H1 (cell line): ENCODE measurements at regions not wholly inside any gene's neighbourhood (a gene's known extent, or its start where the extent isn't known, plus 50 kb on each side); places are given as distances from the start of the nearest gene placed in this dataset.

Experiments used
- CTCF ChIA-PET: fragments of 300-600 bp; sonication (Branson Sonifier 250); formaldehyde crosslinking; loops from one replicate; lab custom pipeline; 2021; ENCODE audit not compliant: partially characterized antibody; lab: Charles Lee
- POLR2A ChIA-PET: fragments of 300-600 bp; sonication (Branson Sonifier 250); formaldehyde crosslinking; loops from one replicate; lab custom pipeline; 2021; ENCODE audit warnings: inconsistent platforms; ENCODE audit not compliant: partially characterized antibody; lab: Charles Lee
- DNase-seq, 2 experiments: peaks; one replicate each; pipeline versions ENCODE4 v3.0.0 to v3.0.0-alpha.2; 2010 to 2022; ENCODE audit warnings: low spot score in 2 of 2, low read depth in 1 of 2, mixed read lengths in 1 of 2
- FAIRE-seq: peaks from 2 replicates; lab custom pipeline; 2011; peaks lifted over from hg19 to GRCh38; lab: Jason Lieb, UNC
- H2AFZ ChIP-seq: 2 replicates; pipeline ENCODE4 v1.8.1; 2012; ENCODE audit warnings: low read length, inconsistent platforms
- H2AK5ac ChIP-seq: 2 replicates; pipeline ENCODE4 v1.6.1; 2013; ENCODE audit warnings: low read depth, low read length
- H2BK120ac ChIP-seq: replicated peaks from 2 replicates; pipeline ENCODE3; 2013; ENCODE audit warnings: low read depth, low read length, inconsistent platforms
- H2BK12ac ChIP-seq: 2 replicates; pipeline ENCODE4 v1.6.1; 2013; ENCODE audit warnings: low read depth, low read length
- H2BK15ac ChIP-seq: 2 replicates; pipeline ENCODE4 v1.6.1; 2013; ENCODE audit warnings: low read length
- H2BK20ac ChIP-seq: 2 replicates; pipeline ENCODE4 v1.6.1; 2013; ENCODE audit warnings: low read length
- H2BK5ac ChIP-seq: 2 replicates; pipeline ENCODE4 v1.6.1; 2013; ENCODE audit warnings: low read depth, low read length
- H3K14ac ChIP-seq: 2 replicates; pipeline ENCODE4 v1.6.1; 2013; ENCODE audit warnings: inconsistent platforms; ENCODE audit not compliant: insufficient read length
- H3K18ac ChIP-seq: 2 replicates; pipeline ENCODE4 v1.6.1; 2013; ENCODE audit warnings: low read length; ENCODE audit errors: extremely low read depth
- H3K23ac ChIP-seq: 2 replicates; pipeline ENCODE4 v1.6.1; 2013; ENCODE audit warnings: inconsistent platforms; ENCODE audit not compliant: insufficient read length
- H3K23me2 ChIP-seq: 2 replicates; pipeline ENCODE4 v1.6.1; 2013; ENCODE audit warnings: low read depth, low read length
- H3K27ac ChIP-seq: 2 replicates; pipeline ENCODE4 v1.6.1; 2011; ENCODE audit warnings: low read depth, low read length, inconsistent platforms
- H3K27me3 ChIP-seq, 4 experiments: replicated peaks in 1 of 4; 1 replicate in 1 of 4; 2 replicates in 3 of 4; pipeline versions ENCODE4 v1.6.1 to v1.8.1; 2011 to 2013; ENCODE audit warnings: low read length in 3 of 4, mild to moderate bottlenecking in 3 of 4, inconsistent platforms in 2 of 4, mixed read lengths in 2 of 4, moderate library complexity in 1 of 4; ENCODE audit not compliant: control insufficient read depth in 3 of 4, insufficient read depth in 3 of 4; ENCODE audit errors: extremely low read depth in 1 of 4
- H3K36me3 ChIP-seq, 4 experiments: 2 replicates each; pipeline versions ENCODE4 v1.6.1 to v1.8.1; 2011 to 2013; ENCODE audit warnings: mild to moderate bottlenecking in 4 of 4, low read length in 3 of 4, moderate library complexity in 2 of 4, control low read depth in 1 of 4, inconsistent platforms in 1 of 4; ENCODE audit not compliant: insufficient read depth in 4 of 4, control insufficient read depth in 2 of 4
- H3K4ac ChIP-seq: replicated peaks from 2 replicates; pipeline ENCODE3; 2013; ENCODE audit warnings: low read length, low read depth, mixed read lengths, inconsistent platforms; ENCODE audit not compliant: insufficient read length
- H3K4me1 ChIP-seq, 4 experiments: replicated peaks in 1 of 4; 1 replicate in 1 of 4; 2 replicates in 3 of 4; pipeline versions ENCODE4 v1.6.1 to v1.8.1; 2011 to 2013; ENCODE audit warnings: low read length in 3 of 4, inconsistent platforms in 2 of 4, mixed read lengths in 1 of 4; ENCODE audit not compliant: insufficient read depth in 4 of 4, control insufficient read depth in 3 of 4
- H3K4me2 ChIP-seq, 2 experiments: 2 replicates each; pipeline versions ENCODE4 v1.6.1 to v1.8.1; 2011 to 2013; ENCODE audit warnings: low read depth in 2 of 2, low read length in 2 of 2, control low read depth in 1 of 2, inconsistent platforms in 1 of 2, mild to moderate bottlenecking in 1 of 2; ENCODE audit not compliant: insufficient read depth in 1 of 2
- H3K4me3 ChIP-seq, 4 experiments: fragments of 200-600, 300-600 bp in 1 of 4; sonication (generic), shearing (Covaris generic), sonication (Bioruptor Twin) in 1 of 4; 2 replicates each; pipeline versions ENCODE4 v1.5.1 to v1.8.1; 2011 to 2016; ENCODE audit warnings: low read length in 4 of 4, low read depth in 3 of 4, control low read depth in 2 of 4, inconsistent platforms in 2 of 4, mild to moderate bottlenecking in 2 of 4, mixed read lengths in 1 of 4, moderate library complexity in 1 of 4; ENCODE audit not compliant: insufficient read depth in 2 of 4; ENCODE audit errors: extremely low read depth in 1 of 4
- H3K56ac ChIP-seq: replicated peaks from 2 replicates; pipeline ENCODE3; 2013; ENCODE audit warnings: low read depth, mild to moderate bottlenecking, mixed read lengths, low read length, inconsistent platforms; ENCODE audit not compliant: insufficient read length
- H3K79me1 ChIP-seq: 2 replicates; pipeline ENCODE4 v1.6.1; 2013; ENCODE audit warnings: low read depth, low read length, control low read depth
- H3K79me2 ChIP-seq, 2 experiments: 2 replicates each; pipeline versions ENCODE4 v1.6.1 to v1.8.1; 2012 to 2013; ENCODE audit warnings: low read length in 2 of 2, mild to moderate bottlenecking in 2 of 2, inconsistent platforms in 1 of 2; ENCODE audit not compliant: insufficient read depth in 2 of 2, control insufficient read depth in 1 of 2
- H3K9ac ChIP-seq, 4 experiments: replicated peaks in 1 of 4; 1 replicate in 1 of 4; 2 replicates in 3 of 4; pipeline versions ENCODE4 v1.6.1 to v1.8.1; 2011 to 2013; ENCODE audit warnings: low read depth in 3 of 4, low read length in 3 of 4, control low read depth in 2 of 4, mild to moderate bottlenecking in 2 of 4, moderate library complexity in 2 of 4, inconsistent platforms in 1 of 4; ENCODE audit errors: extremely low read depth in 1 of 4
- H3K9me3 ChIP-seq, 2 experiments: 2 replicates each; pipeline versions ENCODE4 v1.6.1 to v1.8.1; 2012 to 2013; ENCODE audit warnings: mild to moderate bottlenecking in 2 of 2, moderate library complexity in 2 of 2, control low read depth in 1 of 2, inconsistent platforms in 1 of 2, low read depth in 1 of 2, low read length in 1 of 2, mixed read lengths in 1 of 2; ENCODE audit not compliant: insufficient read depth in 2 of 2
- H4K20me1 ChIP-seq, 2 experiments: replicated peaks in 1 of 2; 2 replicates each; pipeline versions ENCODE3 to v1.8.1; 2011 to 2013; ENCODE audit warnings: inconsistent platforms in 2 of 2, low read length in 2 of 2, mild to moderate bottlenecking in 1 of 2; ENCODE audit not compliant: insufficient read depth in 2 of 2, control insufficient read depth in 1 of 2
- H4K5ac ChIP-seq: 2 replicates; pipeline ENCODE4 v1.6.1; 2013; ENCODE audit warnings: low read length, low read depth, mixed read lengths, inconsistent platforms; ENCODE audit not compliant: insufficient read length
- H4K8ac ChIP-seq: 2 replicates; pipeline ENCODE4 v1.8.0; 2013; ENCODE audit warnings: mild to moderate bottlenecking, moderate library complexity, low read length, inconsistent platforms; ENCODE audit not compliant: insufficient read depth; ENCODE audit errors: extremely low read depth
- H4K91ac ChIP-seq: replicated peaks from 2 replicates; pipeline ENCODE3; 2013; ENCODE audit warnings: low read length, mixed read lengths, inconsistent platforms; ENCODE audit not compliant: insufficient read length
- CHD1 ChIP-seq: IDR thresholded peaks from 2 replicates; pipeline ENCODE4 v1.6.1; 2012; ENCODE audit warnings: low read depth, low read length, improper control_type of control experiment
- EGR1 ChIP-seq: IDR thresholded peaks from 2 replicates; pipeline ENCODE4 v1.6.1; 2011; ENCODE audit warnings: low read depth, low read length, borderline replicate concordance
- EP300 ChIP-seq, 2 experiments: IDR thresholded peaks; 1 replicate in 1 of 2; 2 replicates in 1 of 2; pipeline ENCODE4 v1.6.1; 2011 to 2012; ENCODE audit warnings: low read depth in 2 of 2, low read length in 2 of 2, mild to moderate bottlenecking in 2 of 2, borderline replicate concordance in 1 of 2, inconsistent platforms in 1 of 2, moderate library complexity in 1 of 2
- HDAC6 ChIP-seq: IDR thresholded peaks from one replicate; pipeline ENCODE4 v1.7.1; 2012; ENCODE audit warnings: low read depth, mild to moderate bottlenecking, inconsistent platforms, low read length, moderate library complexity
- KDM1A ChIP-seq: fragments of 200-600, 300-600 bp; sonication (generic); IDR thresholded peaks from 2 replicates; pipeline ENCODE4 v1.7.1; 2016; ENCODE audit warnings: mild to moderate bottlenecking, low read length, borderline replicate concordance
- KDM4A ChIP-seq: IDR thresholded peaks from one replicate; pipeline ENCODE4 v1.7.1; 2012; ENCODE audit warnings: low read depth, mild to moderate bottlenecking, moderate library complexity, low read length, inconsistent platforms; ENCODE audit not compliant: severe bottlenecking
- POLR2A ChIP-seq, 2 experiments: IDR thresholded peaks; 1 replicate in 1 of 2; 2 replicates in 1 of 2; pipeline ENCODE4 v1.6.1; 2011; ENCODE audit warnings: low read depth in 2 of 2, low read length in 2 of 2, mild to moderate bottlenecking in 2 of 2; ENCODE audit errors: control extremely low read depth in 1 of 2
- SIN3A ChIP-seq, 2 experiments: IDR thresholded peaks in 1 of 2; conservative IDR thresholded peaks in 1 of 2; 2 replicates each; pipeline ENCODE4 v1.6.1; 2011 to 2012; ENCODE audit warnings: low read length in 2 of 2, improper control_type of control experiment in 1 of 2, low read depth in 1 of 2, mild to moderate bottlenecking in 1 of 2
- TEAD4 ChIP-seq: IDR thresholded peaks from 2 replicates; pipeline ENCODE4 v1.6.1; 2012; ENCODE audit warnings: low read depth, low read length, inconsistent platforms, mixed read lengths
- YY1 ChIP-seq: IDR thresholded peaks from 2 replicates; pipeline ENCODE4 v1.6.1; 2011; ENCODE audit warnings: low read depth, mild to moderate bottlenecking, low read length
- ZNF274 ChIP-seq: IDR thresholded peaks from 2 replicates; pipeline ENCODE4 v1.7.0; 2012; ENCODE audit warnings: low read length, borderline replicate concordance; ENCODE audit errors: extremely low read depth
- WGBS, 2 experiments: shearing (Covaris generic) in 1 of 2; methylation state at CpG; one replicate each; pipeline versions ENCODE4 v1.1.6 to v1.1.7; 2013 to 2015; ENCODE audit warnings: low lambda C conversion rate in 2 of 2, mixed read lengths in 2 of 2, inconsistent platforms in 1 of 2, low coverage in 1 of 2, missing lambda C conversion rate in 1 of 2; ENCODE audit not compliant: insufficient replicate concordance in 2 of 2, insufficient coverage in 1 of 2, insufficient read length in 1 of 2; ENCODE audit errors: extremely low coverage in 1 of 2, missing lambda C conversion rate in 1 of 2; 5-methylcytosine and 5-hydroxymethylcytosine counted together

GRCh38 chr1:209434066-209434465, 149.4 kb upstream of the CAMK1G start:
- Histone ChIP-seq H3K79me1 (no peaks in the 10 kb centered on the region), H3K4me2 (0 out of 4 replicates have a peak overlapping the region, but pooled peaks of 1 of the 2 experiments have one; percentile 67), H3K23ac (no peak overlapping the region), H3K79me2 (peaks cover 0 to 15% of the 10 kb centered on the region in 2 experiments; a peak in 2 of 4 replicates), H2BK15ac (no peak overlapping the region), H3K27me3 (no peaks in the 10 kb centered on the region), H3K9me3 (no peaks in the 10 kb centered on the region), H2AK5ac (peak overlapping the region; percentile 71), H2AFZ (no peak overlapping the region), H4K8ac (peak overlapping the region; percentile 17; the same call in 1 of the 2 replicates), H3K56ac (no peak overlapping the region), H3K4me3 (peak overlapping the region in 1 of 4 experiments; percentile 30; a peak in 1 of 8 replicates), H3K18ac (peak overlapping the region; percentile 89), H2BK120ac (peak overlapping the region; percentile 0), H3K9ac (peak overlapping the region in 1 of 4 experiments; percentile 46; a peak in 2 of 7 replicates), H3K36me3 (peaks cover 0 to 6% (median 2%) of the 10 kb centered on the region in 4 experiments; a peak in 2 of 8 replicates), H3K27ac (peak overlapping the region; percentile 86), H3K14ac (no peak overlapping the region), H4K20me1 (no peaks in the 10 kb centered on the region), H2BK5ac (peak overlapping the region; percentile 82), H3K4ac (peak overlapping the region; percentile 1), H3K23me2 (no peaks in the 10 kb centered on the region; the same call in 1 of the 2 replicates), H4K91ac (peak overlapping the region; percentile 48), H3K4me1 (peaks cover 10 to 39% (median 34%) of the 10 kb centered on the region in 4 experiments), H2BK12ac (peak overlapping the region; percentile 91), H2BK20ac (peak overlapping the region; percentile 77), H4K5ac (peak overlapping the region; percentile 7)
- FAIRE-seq = no peak
- POLR2A ChIA-PET = interaction anchor here (0.9 to 1.6 kb wide), 2 partner anchors 28 to 71 kb away, joined by 3 to 4 read pairs; no protein-coding TSS in a partner anchor
- CTCF ChIA-PET = interaction anchor here (1.0 to 6.3 kb wide), 12 partner anchors 11 to 222 kb away, joined by 3 to 53 read pairs (median 6); no protein-coding TSS in a partner anchor
- DNase-seq = no peak
- WGBS, 2 experiments = 95% methylated on average over 1 of the region's 1 CpG; no CpG with 5 or more reads in 1 of the 2 experiments
- TF ChIP-seq EP300 (IDR thresholded peaks at IDR 0.05; ENCODE audit: borderline replicate concordance in 1 of 2, low read depth in 2 of 2, low read length in 2 of 2) (no peak), ZNF274 (no peak), EGR1 (no peak), HDAC6 (no peak), YY1 (no peak), KDM4A (no peak), SIN3A (conservative IDR thresholded peaks at IDR 0.05 in 1 of 2, IDR thresholded peaks at IDR 0.05 in 1 of 2; ENCODE audit: low read depth in 1 of 2, low read length in 2 of 2) (no peak), TEAD4 (no peak), POLR2A (IDR thresholded peaks at IDR 0.05; ENCODE audit: control extremely low read depth in 1 of 2, low read depth in 2 of 2, low read length in 2 of 2) (no peak), CHD1 (no peak), KDM1A (no peak)
